ENCODE measurements at regions not wholly inside any gene's neighbourhood (a gene's known extent, or its start where the extent isn't known, plus 50 kb on each side); places are given as distances from the start of the nearest gene placed in this dataset.

DNA sequence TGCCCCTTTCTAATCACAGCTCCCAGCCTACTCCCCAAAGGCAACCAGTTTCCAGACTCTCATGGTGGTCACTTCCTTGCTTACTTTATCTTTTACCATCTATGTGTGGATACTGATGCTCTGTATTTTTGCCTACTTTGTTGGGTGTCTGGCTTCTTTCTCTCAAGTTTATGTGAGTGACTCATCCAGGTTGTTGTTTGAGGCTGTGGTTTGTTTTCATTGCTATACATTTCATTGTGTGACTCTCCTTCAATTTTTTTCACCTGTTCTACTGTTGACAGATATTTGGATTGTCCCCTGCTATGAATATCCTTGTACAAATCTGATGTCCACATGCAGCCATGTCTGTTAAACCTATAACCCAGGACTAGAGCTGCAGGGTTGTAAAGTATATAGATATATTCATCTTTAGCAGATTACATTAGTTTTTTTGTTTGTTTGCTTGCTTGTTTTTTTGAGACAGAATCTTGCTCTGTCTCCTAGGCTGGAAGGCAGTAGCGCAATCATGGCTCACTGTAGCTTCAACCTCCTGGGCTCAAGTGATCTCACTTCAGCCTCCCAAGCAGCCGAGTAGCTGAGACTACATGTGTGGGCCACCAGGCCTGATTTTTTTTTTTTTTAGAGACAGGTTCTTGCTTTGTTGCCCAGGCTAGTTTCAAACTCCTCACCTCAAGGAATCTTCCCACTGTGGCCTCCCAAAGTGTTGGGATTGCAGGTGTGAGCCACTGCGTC, 72.9 kb upstream of the EEF1E1 start:
- H3K4me3 ChIP-seq, result no peak overlapping the region
- no peak overlapping the region for H3K27ac ChIP-seq
- no peak for DNase-seq (ENCODE audit: low spot score in 2 of 2)
- peaks cover 0 to 2% (median 0%) of the 10 kb centered on the region in 4 donors for H3K4me1 ChIP-seq
- H3K9me3 ChIP-seq, result no peaks in the 10 kb centered on the region
- H3K27me3 ChIP-seq, result no peaks in the 10 kb centered on the region
- 83 to 86% methylated on average over 3 of the region's 3 CpGs for WGBS, 2 donors
- no peaks in the 10 kb centered on the region for H3K36me3 ChIP-seq
- no peak for TF ChIP-seq EP300 (IDR thresholded peaks at IDR 0.05)
- TF ChIP-seq, protein P1, sequence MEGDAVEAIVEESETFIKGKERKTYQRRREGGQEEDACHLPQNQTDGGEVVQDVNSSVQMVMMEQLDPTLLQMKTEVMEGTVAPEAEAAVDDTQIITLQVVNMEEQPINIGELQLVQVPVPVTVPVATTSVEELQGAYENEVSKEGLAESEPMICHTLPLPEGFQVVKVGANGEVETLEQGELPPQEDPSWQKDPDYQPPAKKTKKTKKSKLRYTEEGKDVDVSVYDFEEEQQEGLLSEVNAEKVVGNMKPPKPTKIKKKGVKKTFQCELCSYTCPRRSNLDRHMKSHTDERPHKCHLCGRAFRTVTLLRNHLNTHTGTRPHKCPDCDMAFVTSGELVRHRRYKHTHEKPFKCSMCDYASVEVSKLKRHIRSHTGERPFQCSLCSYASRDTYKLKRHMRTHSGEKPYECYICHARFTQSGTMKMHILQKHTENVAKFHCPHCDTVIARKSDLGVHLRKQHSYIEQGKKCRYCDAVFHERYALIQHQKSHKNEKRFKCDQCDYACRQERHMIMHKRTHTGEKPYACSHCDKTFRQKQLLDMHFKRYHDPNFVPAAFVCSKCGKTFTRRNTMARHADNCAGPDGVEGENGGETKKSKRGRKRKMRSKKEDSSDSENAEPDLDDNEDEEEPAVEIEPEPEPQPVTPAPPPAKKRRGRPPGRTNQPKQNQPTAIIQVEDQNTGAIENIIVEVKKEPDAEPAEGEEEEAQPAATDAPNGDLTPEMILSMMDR (IDR thresholded peaks at IDR 0.05), result no peak

DNA sequence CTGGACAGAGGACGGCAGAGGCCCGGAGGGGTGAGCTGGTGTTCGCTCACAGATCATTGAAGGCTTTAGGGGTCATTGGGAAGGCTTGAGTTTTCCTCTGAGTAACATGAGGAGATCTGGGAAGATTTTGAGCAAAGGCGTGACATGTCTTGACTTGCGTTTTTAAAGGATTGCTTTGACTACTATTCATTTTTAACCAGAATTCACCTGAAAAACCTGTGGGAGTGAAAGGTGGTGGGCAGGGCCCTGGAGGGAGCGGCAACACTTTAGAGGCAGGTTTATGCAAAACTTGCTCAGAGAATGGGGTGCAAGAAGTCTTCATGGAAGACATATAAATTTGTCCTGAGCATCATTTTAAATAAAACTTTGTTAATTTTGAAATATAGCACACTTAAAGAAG, 72.2 kb upstream of the EEF1E1 start:
- Histone ChIP-seq H3K27me3 (no peaks in the 10 kb centered on the region), H3K36me3 (no peaks in the 10 kb centered on the region), H3K9me3 (no peaks in the 10 kb centered on the region), H3K4me3 (no peak overlapping the region), H3K4me1 (no peaks in the 10 kb centered on the region), H3K27ac (no peak overlapping the region)
- no peak for TF ChIP-seq POLR2A (IDR thresholded peaks at IDR 0.05)
- TF ChIP-seq, protein P1 (IDR thresholded peaks at IDR 0.05), result no peak
- no peak for TF ChIP-seq EP300 (IDR thresholded peaks at IDR 0.05)
- DNase-seq (ENCODE audit: low spot score in 2 of 2), result no peak
- 91 to 92% methylated on average over 6 of the region's 6 CpGs for WGBS, 2 donors

DNA sequence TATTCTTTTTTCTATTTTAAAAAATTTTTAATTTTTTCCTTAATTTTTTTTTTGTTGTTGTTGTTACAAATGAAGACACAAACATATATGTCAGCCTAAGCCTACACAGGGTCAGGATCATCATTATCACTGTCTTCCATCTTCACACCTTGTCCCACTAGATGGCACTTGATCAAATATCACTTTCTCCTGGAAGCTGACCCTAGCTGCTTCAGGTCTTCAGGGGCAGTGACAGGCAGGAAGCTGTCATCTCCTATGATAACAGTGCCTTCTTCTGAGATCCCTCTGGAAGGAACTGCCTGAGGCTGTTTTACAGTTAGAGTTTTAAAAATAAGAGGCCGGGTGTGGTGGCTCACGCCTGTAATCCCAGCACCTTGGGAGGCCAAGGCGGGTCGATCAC, 70.2 kb upstream of the EEF1E1 start:
- H3K27me3 ChIP-seq, result no peaks in the 10 kb centered on the region
- no peaks in the 10 kb centered on the region for H3K9me3 ChIP-seq
- TF ChIP-seq EP300 (IDR thresholded peaks at IDR 0.05) (no peak), POLR2A (IDR thresholded peaks at IDR 0.05) (no peak)
- TF ChIP-seq, protein P1 (IDR thresholded peaks at IDR 0.05), result no peak
- WGBS, 2 donors, result 87 to 92% methylated on average over 4 of the region's 4 CpGs
- H3K36me3 ChIP-seq, result no peaks in the 10 kb centered on the region
- no peaks in the 10 kb centered on the region for H3K4me1 ChIP-seq
- no peak overlapping the region for H3K27ac ChIP-seq
- DNase-seq (ENCODE audit: low spot score in 2 of 2), result no peak
- H3K4me3 ChIP-seq, result no peak overlapping the region

DNA sequence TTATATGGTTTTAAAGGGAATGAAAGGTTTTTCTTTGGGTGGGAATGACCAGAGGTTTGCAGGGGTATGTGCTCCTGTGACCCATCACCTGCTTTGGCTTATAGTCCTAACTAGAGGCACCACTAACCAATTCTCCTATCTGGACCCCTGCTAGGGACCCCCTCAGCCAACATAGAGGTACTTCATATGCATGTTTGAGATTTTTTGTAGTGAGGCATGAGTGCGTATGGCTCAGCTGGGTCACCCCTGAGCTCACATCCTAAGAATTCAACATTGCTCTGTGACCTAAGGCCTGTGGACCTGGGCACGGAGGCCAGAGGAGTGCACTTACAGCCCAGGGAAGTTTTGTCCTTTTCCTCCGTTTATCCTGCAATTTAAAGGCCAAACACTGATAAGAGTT, 68.4 kb upstream of the EEF1E1 start:
- no peaks in the 10 kb centered on the region for H3K9me3 ChIP-seq
- no peaks in the 10 kb centered on the region for H3K4me1 ChIP-seq
- TF ChIP-seq POLR2A (IDR thresholded peaks at IDR 0.05) (no peak), EP300 (IDR thresholded peaks at IDR 0.05) (no peak)
- TF ChIP-seq, protein P1 (IDR thresholded peaks at IDR 0.05), result no peak
- 80 to 86% methylated on average over 3 of the region's 3 CpGs for WGBS, 2 donors
- H3K27me3 ChIP-seq, result no peaks in the 10 kb centered on the region
- H3K27ac ChIP-seq, result no peak overlapping the region
- no peak for DNase-seq (ENCODE audit: low spot score in 2 of 2)
- no peak overlapping the region for H3K4me3 ChIP-seq
- H3K36me3 ChIP-seq, result no peaks in the 10 kb centered on the region

DNA sequence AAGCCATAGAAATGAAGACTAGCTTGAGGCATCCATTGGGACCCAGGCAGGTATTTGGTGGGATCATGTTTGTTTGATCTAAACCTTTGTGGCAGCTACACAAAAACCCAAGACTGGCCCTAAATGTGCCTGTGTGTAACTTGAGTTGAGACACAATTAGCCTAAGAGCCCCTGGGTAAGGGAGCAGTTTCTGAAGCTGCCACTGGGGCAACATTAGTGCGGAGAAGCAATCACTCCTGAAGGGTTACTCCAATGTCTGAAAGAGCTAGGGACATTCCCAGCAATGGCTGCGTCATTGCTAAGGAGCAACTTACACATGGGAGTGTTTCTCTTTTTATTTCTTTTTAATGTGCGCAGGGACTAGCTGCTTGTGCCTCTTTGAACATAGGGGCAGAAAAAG, 67.9 kb upstream of the EEF1E1 start:
- WGBS, 2 donors, result 95% methylated on average over 3 of the region's 3 CpGs
- no peak overlapping the region for H3K4me3 ChIP-seq
- H3K36me3 ChIP-seq, result no peaks in the 10 kb centered on the region
- TF ChIP-seq POLR2A (IDR thresholded peaks at IDR 0.05) (no peak), EP300 (IDR thresholded peaks at IDR 0.05) (no peak)
- TF ChIP-seq, protein P1 (IDR thresholded peaks at IDR 0.05), result no peak
- H3K9me3 ChIP-seq, result no peaks in the 10 kb centered on the region
- no peaks in the 10 kb centered on the region for H3K4me1 ChIP-seq
- no peaks in the 10 kb centered on the region for H3K27me3 ChIP-seq
- no peak for DNase-seq (ENCODE audit: low spot score in 2 of 2)
- no peak overlapping the region for H3K27ac ChIP-seq
